Astrocyte (in vitro differentiated cells and primary cell): ENCODE measurements at regions not wholly inside any gene's neighbourhood (a gene's known extent, or its start where the extent isn't known, plus 50 kb on each side); places are given as distances from the start of the nearest gene placed in this dataset.

Experiments
- EZH2 ChIP-seq: IDR thresholded peaks from 2 replicates; pipeline ENCODE4 v1.6.1; 2012; ENCODE audit warnings: mild to moderate bottlenecking, low read length, inconsistent platforms; ENCODE audit not compliant: insufficient read depth
- TF ChIP-seq, protein P1 (sequence below): IDR thresholded peaks from 2 replicates; pipeline ENCODE4 v1.5.1; 2011; ENCODE audit warnings: low read depth, mild to moderate bottlenecking, inconsistent platforms, low read length, moderate library complexity; ENCODE audit not compliant: insufficient read depth

DNA sequence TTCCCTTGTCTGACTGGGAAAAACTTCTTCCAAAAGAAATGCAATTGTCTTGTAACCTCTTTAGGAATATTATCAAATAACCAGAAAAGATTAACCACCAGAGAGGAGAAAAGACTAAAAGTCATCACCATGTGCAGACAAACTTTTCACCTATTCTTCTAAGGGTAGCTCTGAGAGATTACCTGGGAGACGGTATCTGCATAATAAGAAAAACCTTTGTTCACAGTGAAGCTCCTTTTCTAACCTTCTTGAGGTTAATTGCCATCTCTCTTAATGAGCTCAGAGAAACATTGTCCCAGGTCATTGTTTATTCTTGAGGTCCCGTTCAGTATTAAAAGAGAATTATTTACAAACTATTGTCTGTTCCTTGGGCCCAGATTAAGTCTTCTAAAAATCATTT, 1091.2 kb upstream of the LRRTM1 start:
- TF ChIP-seq, protein P1, sequence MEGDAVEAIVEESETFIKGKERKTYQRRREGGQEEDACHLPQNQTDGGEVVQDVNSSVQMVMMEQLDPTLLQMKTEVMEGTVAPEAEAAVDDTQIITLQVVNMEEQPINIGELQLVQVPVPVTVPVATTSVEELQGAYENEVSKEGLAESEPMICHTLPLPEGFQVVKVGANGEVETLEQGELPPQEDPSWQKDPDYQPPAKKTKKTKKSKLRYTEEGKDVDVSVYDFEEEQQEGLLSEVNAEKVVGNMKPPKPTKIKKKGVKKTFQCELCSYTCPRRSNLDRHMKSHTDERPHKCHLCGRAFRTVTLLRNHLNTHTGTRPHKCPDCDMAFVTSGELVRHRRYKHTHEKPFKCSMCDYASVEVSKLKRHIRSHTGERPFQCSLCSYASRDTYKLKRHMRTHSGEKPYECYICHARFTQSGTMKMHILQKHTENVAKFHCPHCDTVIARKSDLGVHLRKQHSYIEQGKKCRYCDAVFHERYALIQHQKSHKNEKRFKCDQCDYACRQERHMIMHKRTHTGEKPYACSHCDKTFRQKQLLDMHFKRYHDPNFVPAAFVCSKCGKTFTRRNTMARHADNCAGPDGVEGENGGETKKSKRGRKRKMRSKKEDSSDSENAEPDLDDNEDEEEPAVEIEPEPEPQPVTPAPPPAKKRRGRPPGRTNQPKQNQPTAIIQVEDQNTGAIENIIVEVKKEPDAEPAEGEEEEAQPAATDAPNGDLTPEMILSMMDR: no peak
- no peak for TF ChIP-seq EZH2
